WERI-Rb-1 (cell line): ENCODE measurements at regions not wholly inside any gene's neighbourhood (a gene's known extent, or its start where the extent isn't known, plus 50 kb on each side); places are given as distances from the start of the nearest gene placed in this dataset.

Experiments used
- DNase-seq: peaks from one replicate; pipeline ENCODE4 v3.0.0-alpha.2; 2020
- H3K27ac ChIP-seq: fragments of 250-450 bp; sonication (Bioruptor Pico); 2 replicates; pipeline ENCODE4 v1.5.1; 2020; ENCODE audit warnings: mild to moderate bottlenecking, moderate library complexity
- H3K27me3 ChIP-seq: fragments of 250-450 bp; sonication (Bioruptor Pico); 2 replicates; pipeline ENCODE4 v1.5.1; 2021; ENCODE audit warnings: mild to moderate bottlenecking, low read depth, moderate library complexity; ENCODE audit not compliant: insufficient read depth, severe bottlenecking
- H3K36me3 ChIP-seq: fragments of 250-450 bp; sonication (Bioruptor Pico); 2 replicates; pipeline ENCODE4 v1.5.1; 2020; ENCODE audit warnings: mild to moderate bottlenecking, moderate library complexity
- H3K4me3 ChIP-seq: 2 replicates; pipeline ENCODE4 v1.5.1; 2011; ENCODE audit warnings: low read depth, mild to moderate bottlenecking, control low read depth, low read length
- H3K9me3 ChIP-seq: fragments of 250-450 bp; sonication (Bioruptor Pico); 2 replicates; pipeline ENCODE4 v1.5.1; 2021; ENCODE audit warnings: mild to moderate bottlenecking, moderate library complexity; ENCODE audit not compliant: severe bottlenecking
- CTCF ChIP-seq: IDR thresholded peaks from 2 replicates; pipeline ENCODE4 v1.5.1; 2011; ENCODE audit warnings: low read depth, mild to moderate bottlenecking, control low read depth, inconsistent platforms, low read length

- Histone ChIP-seq H3K4me3 (no peak overlapping the region), H3K27ac (peak overlapping the region; percentile 53), H3K9me3 (no peaks in the 10 kb centered on the region), H3K27me3 (no peaks in the 10 kb centered on the region), H3K36me3 (no peaks in the 10 kb centered on the region)
- no peak for TF ChIP-seq CTCF
- peak; percentile 91 for DNase-seq
Observed at GRCh38 chr9:81822301-81822865, 105.8 kb upstream of the SPATA31D4 start.

DNA sequence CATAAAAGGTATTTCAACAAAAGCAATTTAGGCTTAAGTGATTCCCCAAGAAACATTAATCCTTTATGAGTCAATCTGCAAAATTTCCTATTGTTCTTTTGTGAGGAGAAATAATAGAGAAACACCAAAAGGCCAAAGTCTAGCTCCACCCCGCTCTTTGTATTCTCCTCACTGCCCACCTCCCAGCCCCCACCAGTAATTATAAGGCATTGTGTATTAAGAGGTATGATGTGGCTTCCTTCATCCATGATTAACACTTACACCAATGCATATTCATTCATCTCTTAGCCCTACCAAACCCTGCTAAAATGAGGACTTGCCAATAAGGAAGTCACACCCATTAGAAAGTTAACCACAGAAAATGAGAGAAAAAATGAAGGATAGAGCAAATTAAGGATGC is 105.3 kb upstream of the SPATA31D4 start:
- no peak for DNase-seq
- TF ChIP-seq CTCF: no peak
- H3K4me3 ChIP-seq: no peak overlapping the region
- H3K27me3 ChIP-seq: no peaks in the 10 kb centered on the region
- H3K9me3 ChIP-seq: no peaks in the 10 kb centered on the region
- H3K36me3 ChIP-seq: no peaks in the 10 kb centered on the region
- H3K27ac ChIP-seq: peak overlapping the region; percentile 53

DNA sequence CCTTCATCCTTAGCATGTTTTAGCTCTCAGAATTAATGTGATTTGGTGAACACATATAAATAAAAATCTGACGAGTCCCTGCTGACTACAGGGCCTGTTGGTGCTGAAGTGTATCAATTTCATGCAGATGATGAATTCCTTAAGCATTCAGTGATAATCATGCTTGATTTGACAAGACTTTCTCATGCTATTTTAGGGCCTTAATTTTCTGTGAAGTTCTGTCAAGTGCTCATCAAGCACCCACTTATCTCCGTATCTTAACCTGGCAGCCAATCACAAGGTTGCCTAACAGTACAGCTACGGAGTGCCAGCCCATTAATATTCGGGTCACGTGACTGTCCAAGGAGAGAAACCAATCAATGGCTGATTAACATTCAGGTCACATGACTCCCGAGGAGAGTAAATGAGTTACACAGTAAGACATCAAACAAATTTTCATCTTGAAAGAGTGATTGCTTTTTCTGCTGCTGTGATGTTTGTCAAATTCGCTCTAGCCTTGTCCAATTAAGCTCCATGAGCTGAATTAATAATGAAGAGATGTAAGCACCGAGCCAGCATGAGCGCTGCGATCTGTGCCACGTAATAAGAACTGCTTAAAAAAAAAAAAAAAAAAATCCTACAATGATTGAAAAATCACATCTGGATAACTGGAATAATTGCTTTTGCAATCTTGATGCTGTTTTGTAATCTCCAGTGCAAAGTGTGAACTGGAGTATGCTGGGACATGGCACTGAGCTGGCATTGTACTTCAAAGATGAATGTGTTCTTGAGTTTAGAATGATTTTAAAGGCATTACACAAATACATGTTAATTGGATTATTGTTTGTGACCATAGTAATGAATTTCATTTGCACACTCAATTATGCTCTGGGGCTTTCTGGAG is 104.3 kb upstream of the SPATA31D4 start:
- Histone ChIP-seq H3K36me3 (no peaks in the 10 kb centered on the region), H3K4me3 (no peak overlapping the region), H3K27me3 (no peaks in the 10 kb centered on the region), H3K27ac (no peak overlapping the region), H3K9me3 (no peaks in the 10 kb centered on the region)
- TF ChIP-seq CTCF: no peak
- DNase-seq: no peak

DNA sequence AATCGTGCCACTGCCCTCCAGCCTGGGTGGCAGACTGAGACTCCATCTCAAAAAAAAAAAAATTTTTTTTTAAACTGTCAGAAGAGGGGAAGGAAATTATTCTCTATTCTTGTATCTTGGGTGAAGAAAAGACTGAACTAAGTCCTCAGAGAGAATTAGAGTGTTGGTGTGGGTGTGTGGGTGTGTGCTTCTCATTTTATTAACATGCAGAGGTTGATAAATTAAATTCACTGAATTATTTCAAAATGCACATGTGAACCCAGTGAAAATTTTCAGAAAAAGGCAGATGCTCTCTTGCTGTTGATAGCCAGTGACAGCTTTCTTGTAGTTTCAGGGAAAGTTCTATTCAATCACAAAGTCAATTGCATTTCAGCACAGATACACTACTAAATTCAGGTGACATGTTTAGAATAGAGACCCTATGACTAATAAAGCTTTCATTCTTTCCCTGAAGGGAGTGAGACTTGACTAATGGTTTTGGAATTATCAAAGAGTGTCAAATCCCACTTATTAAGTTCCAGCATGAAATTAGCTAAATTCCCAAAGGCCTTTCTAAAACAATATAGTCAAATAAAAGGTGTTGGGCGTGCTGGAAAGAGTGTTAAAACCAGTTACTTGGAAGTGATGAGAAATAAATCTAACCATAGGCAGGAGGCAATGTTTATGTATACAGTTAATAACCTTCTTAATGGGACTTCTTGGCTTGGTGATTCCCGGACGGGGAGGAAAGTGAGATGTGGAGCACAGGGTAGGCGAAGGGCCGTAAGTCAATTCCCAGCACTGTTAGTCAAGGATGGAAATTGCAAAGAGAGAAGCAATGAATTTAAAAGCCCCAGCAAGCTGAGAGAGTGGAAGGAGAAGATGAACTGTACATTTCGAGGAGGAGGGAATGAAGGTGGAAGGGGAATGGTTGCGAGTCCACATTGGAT is 103.2 kb upstream of the SPATA31D4 start:
- no peak for TF ChIP-seq CTCF
- H3K27ac ChIP-seq: no peak overlapping the region
- no peaks in the 10 kb centered on the region for H3K36me3 ChIP-seq
- H3K27me3 ChIP-seq: no peaks in the 10 kb centered on the region
- DNase-seq: no peak
- no peak overlapping the region for H3K4me3 ChIP-seq
- H3K9me3 ChIP-seq: no peaks in the 10 kb centered on the region

DNA sequence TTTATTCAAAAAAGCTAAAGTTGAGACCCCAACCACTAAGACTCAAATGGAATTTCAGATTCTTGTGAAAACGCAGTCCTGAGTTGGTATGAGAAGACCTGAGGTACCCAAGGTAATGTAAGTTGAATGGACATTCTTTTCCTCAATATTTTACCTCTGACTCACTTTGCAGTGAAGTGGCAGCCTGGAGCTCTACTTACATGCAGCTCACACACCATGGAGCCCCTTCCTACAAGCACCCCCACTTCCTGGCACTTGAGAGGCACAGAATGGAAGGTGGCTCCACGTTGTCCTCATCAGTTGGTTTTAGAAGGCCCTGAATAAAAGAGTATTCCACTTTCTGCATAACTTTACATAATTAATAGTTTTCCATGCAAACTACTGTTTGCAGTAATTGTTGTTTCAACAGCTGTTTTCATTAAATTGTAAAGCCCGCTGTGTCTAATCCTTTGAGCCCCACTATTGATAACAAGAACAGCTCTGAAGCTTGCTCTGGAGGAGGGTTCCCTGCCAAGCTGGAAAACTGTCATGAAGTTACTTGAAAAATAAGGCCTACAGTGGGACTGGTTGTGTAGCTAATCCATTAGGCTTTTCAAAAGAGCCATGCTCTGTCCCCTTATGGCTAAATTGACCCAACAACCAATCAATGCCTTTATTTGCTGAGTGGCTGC is 102.2 kb upstream of the SPATA31D4 start:
- Histone ChIP-seq H3K27ac (no peak overlapping the region), H3K4me3 (no peak overlapping the region), H3K27me3 (no peaks in the 10 kb centered on the region), H3K9me3 (no peaks in the 10 kb centered on the region), H3K36me3 (no peaks in the 10 kb centered on the region)
- no peak for DNase-seq
- no peak for TF ChIP-seq CTCF
